Neural progenitor cell (in vitro differentiated cells): ENCODE measurements at regions not wholly inside any gene's neighbourhood (a gene's known extent, or its start where the extent isn't known, plus 50 kb on each side); places are given as distances from the start of the nearest gene placed in this dataset.

ENCODE experiments used
- EZH2 ChIP-seq: fragments of 200-600 bp; sonication (generic); IDR thresholded peaks from 2 replicates; pipeline ENCODE4 v1.6.1; 2017; ENCODE audit warnings: antibody characterized with exemption, mild to moderate bottlenecking, moderate library complexity
- EZH2phosphoT487 ChIP-seq: fragments of 200-600 bp; sonication (generic); IDR thresholded peaks from 2 replicates; pipeline ENCODE4 v1.6.1; 2017; ENCODE audit warnings: antibody characterized with exemption

DNA sequence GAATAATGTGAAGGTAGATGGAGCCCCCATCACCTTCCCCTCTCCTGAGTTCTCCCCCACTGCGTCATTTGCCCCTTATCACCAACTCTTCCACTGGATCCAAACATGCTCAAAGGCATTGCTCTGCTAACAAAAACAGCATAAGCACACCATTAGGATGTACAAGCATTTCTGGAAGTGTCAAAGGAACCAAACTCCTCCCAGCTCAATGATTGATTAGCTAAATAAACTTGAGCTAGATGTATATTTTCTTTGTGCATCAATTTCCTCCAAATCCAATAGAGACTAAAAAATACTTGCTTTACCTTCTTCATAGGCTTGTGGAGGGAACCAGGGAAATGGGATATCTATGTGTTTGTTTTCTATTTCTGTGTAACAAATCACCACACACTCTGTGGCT, 248.4 kb upstream of the JARID2 start:
- TF ChIP-seq EZH2, result no peak
- TF ChIP-seq EZH2phosphoT487, result no peak
